NCI-H146 treated with DMSO at 0.1 percent for 48 hours (cell line): ENCODE measurements at regions not wholly inside any gene's neighbourhood (a gene's known extent, or its start where the extent isn't known, plus 50 kb on each side); places are given as distances from the start of the nearest gene placed in this dataset.
A peak's percentile ranks its signal among the peaks of the same experiment; 100 is the strongest.

Experiments
- DNase-seq: peaks from one replicate; lab custom pipeline; 2025; ENCODE audit not compliant: unreplicated experiment; lab: John Stamatoyannopoulos, UW

DNA sequence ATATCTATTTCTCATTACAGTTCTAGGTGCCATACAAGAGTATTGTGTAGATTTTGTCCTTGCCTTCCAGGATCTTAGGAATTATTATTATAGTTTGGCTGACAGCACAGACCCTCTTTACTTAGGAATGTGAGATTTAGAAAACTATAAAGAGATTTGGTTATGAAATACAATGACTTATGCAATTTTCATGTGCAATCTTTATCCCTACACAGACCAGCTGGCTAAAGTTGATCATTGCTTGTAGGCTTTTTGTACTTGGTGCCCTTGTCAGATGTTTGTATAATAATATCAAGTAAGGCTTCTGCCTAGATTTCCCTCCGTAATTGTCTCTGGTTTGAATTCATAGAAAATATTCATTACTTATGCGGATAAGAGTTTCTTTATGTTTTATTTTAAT, 174.5 kb upstream of the GAP43 start:
- DNase-seq: no peak

DNA sequence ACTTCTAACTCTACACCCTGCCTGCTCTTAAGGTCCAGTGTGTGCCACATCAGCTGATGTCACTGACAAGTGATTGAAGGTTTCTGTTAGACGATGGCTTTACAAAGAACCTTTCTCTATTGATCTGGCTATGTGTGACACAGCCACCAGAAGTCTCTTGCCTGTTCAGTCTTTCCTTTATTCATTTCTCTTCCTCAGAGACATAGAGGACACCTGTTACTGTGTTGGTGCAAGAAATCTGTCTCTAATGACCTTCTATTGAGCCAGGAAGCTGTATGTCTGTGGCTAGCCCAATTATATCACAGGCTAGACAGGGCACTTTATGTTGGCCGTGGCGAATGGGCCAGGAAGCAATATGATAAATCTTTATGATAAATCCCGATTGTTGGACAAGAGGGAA, 173.3 kb upstream of the GAP43 start:
- no peak for DNase-seq

DNA sequence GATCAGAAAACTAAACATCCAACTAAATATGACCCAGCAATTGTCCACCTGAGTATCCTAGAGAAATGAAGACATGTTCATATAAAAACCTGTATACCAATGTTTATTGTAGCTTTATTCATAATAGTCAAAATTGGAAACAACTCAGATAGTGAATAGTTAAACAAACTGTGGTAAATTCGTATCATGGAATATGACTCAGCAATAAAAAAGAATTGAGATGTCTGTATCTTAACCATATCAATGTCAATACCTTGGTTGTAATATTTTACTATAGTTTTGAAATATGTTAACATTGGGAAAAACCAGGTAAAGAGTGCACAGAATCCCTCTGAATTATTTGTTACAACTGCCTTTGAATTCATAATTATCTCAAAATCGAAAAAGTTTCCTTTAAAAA, 159.3 kb upstream of the GAP43 start:
- no peak for DNase-seq

DNA sequence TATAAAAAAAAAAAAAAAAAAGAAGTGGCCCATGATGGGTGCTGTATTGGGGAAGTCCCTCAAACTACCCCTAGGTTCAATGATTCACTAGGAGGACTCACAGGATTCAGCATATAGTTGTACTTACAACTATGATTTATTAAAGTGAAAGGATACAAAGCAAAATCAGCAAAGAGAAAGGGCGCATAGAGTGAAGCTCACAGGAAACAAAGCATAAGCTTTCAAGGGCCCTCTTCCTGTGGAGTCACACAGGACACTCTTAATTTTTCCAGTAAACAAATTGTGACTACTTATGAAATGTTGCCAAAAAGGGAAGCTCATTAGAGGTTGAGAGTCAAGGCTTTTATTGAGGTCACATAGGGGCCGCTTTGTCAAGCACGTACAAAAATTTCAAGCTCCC, 153.7 kb upstream of the GAP43 start:
- no peak for DNase-seq

- DNase-seq: no peak
Measured at GRCh38 chr3:115470254-115470653, 153.1 kb upstream of the GAP43 start.

DNA sequence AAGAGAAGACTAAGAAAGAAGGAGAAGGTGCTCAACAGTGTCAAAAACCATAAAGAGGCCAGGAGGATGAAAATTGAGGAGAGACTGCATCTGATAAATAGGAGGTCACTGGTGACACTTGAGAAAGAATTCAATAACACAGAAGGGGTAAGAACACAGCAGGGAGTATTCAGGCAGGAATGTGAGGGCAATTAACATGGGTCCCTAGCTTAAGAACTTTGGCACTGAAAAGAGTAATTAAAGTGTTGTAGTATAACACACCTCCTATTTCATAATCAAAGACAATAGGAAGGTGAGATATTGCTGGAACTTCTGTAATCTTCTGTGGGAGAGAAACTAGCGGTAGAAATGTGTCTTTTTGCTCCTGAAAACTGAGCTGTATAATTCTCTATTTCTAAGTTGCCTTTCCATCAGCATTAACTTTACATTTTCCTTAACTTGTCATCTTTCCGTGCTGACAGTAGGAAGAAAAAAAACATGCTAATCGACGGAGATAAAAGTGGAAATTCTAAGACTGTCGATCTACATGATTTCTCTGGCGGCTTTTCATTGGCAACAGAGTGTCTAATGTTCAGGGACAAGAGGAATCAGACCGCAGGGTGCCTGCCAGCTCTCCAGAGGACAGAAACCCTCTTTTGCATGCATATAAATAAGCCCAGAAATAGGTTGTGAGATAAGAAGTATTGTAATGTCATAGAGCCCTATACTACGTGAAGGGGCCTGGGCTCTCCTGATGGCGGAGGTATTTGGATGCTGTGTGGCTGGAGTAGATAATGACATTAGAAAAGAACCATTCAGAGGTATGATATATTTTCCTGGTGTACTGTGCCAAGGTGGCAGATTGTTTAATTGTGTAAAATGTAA, 147.9 kb upstream of the GAP43 start:
- DNase-seq: no peak

GRCh38 chr3:115476472-115476871, 146.8 kb upstream of the GAP43 start:
- no peak for DNase-seq

GRCh38 chr3:115478359-115478758, 145.0 kb upstream of the GAP43 start:
- DNase-seq: no peak

DNA sequence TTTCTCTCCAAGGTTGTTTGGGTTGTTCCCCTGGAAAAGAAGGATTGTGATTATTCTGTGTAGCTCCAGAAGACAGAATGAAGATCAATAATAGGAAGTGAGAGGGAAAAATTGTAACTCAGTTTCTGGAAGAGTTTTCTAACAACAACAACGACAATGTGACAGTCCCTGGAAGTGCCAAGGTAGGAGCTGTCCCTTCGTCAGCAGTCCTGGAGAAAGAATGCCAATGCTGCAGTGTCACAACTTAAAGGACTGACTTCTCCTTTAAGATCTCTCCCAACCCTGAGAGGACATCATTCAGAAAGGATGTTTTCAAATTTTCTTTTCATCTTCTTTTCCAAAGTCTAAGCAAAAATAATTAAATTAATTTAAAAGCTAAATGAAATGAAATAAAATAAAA, 136.4 kb upstream of the GAP43 start:
- no peak for DNase-seq

DNA sequence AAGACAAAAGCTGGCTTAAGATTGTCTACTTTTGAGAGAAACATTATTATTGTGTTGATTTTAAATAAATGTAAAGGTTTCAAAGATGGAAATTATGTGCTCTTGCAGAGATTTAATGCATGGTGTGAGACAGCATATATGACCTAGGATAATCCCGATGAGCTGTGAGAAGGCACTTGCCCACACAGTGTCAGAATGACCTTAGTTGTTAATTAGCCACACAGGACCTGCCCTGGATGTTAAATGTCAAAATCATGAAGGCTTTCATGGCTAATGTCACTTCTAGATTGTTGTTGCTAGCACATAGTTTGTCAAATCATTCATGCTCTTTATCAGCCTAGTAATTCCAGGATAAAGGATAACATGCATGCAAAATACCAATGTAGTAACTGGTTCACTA, 135.3 kb upstream of the GAP43 start:
- no peak for DNase-seq

DNA sequence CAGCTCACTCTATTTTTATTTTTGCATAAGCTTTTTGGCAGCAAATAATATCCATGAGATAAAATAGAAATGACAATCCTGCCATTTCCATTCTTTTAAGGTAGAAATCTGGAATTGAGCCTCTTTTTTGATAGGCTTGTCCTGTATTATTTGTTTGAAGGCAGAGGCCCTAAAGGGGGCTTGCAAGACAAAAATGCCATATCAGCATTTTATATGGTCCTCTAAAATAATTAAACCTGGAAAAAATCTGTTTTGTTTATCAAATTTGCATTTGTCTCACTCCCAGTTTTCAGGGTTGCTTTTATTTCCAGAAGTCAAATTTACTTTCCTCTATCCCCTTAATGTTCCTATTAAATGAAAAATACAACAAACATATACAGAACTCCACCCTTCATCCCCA, 134.9 kb upstream of the GAP43 start:
- no peak for DNase-seq

GRCh38 chr3:115494826-115495225, 128.5 kb upstream of the GAP43 start:
- no peak for DNase-seq

- no peak for DNase-seq
Measured at GRCh38 chr3:115498421-115498820, 124.9 kb upstream of the GAP43 start.

DNA sequence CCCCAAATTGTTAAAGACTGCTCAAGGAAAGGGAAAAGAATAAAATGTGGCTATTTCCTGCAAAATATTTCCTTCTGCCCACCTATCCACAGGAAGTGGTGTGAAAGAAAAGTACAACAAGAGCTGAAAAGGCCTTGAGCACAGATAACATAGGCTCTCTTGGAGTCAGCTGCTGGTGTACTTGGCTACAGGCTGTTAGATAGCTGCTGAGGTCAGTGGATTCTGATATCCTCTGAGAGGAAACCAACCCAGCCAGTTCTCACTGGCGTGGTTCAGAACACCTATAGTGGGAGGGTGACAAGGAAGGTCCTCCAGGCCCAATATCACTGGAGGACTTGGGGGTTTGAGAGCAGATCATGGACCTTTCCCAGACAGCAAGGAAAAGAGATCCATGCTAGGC, 124.4 kb upstream of the GAP43 start:
- DNase-seq: no peak

GRCh38 chr3:115499666-115500065, 123.6 kb upstream of the GAP43 start:
- no peak for DNase-seq

DNA sequence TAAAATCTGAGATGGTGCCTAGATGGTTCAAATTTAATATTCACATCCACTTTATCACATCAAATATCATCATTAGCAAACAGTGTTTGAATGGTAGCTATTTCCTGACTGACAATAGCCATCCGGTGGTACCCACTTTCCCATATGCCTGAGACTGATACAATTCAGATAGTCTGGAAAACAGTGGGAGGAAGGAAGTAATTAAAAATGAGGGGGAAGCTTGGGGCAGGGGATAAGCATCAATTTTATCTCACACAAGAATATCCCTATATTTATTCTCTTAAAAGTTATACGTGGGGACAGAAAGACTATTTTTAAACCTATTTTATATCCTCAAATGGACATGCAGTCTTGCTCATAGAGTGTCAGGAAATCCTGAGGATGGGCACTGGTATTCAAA, 122.5 kb upstream of the GAP43 start:
- no peak for DNase-seq

- DNase-seq: no peak
Measured at GRCh38 chr3:115502128-115502527, 121.2 kb upstream of the GAP43 start.

- DNase-seq: peak; percentile 48
Measured at GRCh38 chr3:115503394-115503793, 119.9 kb upstream of the GAP43 start.

DNA sequence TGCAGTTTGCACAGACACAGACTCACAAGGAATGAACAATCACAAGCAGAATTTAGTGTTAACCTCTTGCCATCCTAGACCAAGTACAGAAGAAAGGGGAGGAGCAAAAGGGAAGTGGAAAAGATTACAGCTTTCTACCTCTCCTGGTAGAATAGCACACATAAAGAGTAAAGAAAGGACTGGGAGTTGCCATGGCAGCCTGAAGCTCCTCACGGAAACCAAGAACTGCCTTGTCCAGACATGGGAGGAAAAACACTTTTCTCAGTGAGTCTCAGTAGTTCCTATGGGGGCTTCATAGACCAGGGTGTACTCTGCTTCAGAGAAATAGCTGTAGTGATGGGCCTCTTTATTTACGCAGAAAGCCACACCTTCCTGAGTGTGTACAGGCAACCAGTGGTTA, 114.7 kb upstream of the GAP43 start:
- DNase-seq: no peak

DNA sequence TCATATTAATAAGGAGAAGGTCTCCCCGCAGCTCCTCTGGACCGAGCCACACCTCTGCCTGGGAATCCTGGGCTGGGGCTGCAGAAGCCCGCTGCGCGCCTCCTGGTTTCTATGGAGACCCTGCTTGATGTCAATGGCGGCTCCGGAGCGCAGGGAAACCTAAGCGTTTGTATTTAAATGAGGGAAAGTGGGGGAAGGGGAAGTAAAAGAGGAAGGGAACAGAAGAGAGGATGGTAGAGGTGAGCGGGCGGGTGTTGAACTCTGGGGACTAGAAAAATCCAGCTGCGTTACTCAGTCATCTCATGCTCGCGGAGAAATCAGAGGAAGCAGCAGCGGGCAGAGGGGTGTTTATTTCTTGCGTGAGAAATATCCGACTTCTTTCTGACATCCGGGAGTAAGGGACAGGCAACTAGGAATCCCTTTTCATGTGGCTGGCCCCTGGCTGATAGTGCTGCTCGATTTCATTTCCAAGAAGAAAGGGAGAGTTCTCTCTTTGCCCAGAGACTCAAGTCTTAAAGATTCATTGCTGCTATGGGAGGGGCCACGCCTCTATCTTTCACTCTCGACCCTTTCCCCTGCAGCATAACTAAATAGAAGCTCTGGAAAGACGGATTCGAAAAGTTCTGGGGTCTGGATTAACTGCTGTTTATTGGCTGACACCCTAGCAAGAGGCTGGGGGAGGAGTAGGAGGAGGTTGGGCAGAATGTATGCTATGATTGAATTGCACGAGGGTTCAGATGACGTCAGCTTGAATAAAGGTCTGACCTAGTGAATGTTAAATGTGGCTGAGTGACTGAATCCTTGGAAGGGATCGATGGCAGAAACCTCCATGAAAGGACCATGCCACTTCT, 110.5 kb upstream of the GAP43 start:
- DNase-seq: peak; percentile 43

DNA sequence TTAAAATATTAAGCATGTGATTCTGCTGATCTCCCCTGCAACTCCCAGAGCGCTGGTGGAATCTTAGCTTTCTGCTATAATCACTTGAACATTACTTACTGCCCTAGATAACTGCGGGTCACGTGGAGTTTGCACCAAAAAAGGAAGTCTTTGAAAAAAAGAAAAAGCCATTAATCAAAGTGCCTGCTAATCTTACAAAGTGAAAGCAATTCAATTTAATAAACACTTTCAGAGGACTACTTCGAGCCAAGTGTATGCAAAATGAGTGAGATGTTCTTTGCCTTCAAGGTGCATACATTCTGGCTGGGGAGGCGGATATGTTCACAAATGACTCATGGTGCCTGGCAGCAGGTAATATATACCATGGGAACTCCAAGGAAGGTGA, 109.9 kb upstream of the GAP43 start:
- DNase-seq: no peak

GRCh38 chr3:115517457-115518050, 105.8 kb upstream of the GAP43 start:
- no peak for DNase-seq
